ENCODE measurements at regions not wholly inside any gene's neighbourhood (a gene's known extent, or its start where the extent isn't known, plus 50 kb on each side); places are given as distances from the start of the nearest gene placed in this dataset.

DNA sequence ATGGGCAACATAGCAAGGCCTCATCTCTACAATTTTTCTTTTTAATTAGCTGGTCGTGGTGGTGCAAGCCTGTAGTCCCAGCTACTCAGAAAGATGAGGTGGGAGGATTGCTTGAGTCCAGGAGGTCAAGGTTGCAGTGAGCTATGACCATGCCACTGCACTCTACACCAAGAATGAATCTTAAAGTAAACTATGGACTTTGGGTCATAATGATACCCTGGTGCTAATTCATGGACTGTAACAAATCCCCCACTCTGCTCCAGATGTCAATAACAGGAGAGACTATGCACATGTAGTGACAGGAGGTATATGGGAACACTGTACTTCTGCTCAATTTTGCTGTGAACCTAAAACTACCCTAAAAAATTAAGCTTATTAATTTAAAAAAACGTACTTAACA lies 155.4 kb downstream of the CEMIP2 start:
- Histone ChIP-seq H3K27ac (no peak overlapping the region), H3K36me3 (no peaks in the 10 kb centered on the region), H3K4me3 (no peak overlapping the region), H3K27me3 (no peaks in the 10 kb centered on the region), H3K9me3 (no peaks in the 10 kb centered on the region), H3K4me1 (no peaks in the 10 kb centered on the region)
- TF ChIP-seq POLR2A (IDR thresholded peaks at IDR 0.05) = no peak
- TF ChIP-seq, protein P1, sequence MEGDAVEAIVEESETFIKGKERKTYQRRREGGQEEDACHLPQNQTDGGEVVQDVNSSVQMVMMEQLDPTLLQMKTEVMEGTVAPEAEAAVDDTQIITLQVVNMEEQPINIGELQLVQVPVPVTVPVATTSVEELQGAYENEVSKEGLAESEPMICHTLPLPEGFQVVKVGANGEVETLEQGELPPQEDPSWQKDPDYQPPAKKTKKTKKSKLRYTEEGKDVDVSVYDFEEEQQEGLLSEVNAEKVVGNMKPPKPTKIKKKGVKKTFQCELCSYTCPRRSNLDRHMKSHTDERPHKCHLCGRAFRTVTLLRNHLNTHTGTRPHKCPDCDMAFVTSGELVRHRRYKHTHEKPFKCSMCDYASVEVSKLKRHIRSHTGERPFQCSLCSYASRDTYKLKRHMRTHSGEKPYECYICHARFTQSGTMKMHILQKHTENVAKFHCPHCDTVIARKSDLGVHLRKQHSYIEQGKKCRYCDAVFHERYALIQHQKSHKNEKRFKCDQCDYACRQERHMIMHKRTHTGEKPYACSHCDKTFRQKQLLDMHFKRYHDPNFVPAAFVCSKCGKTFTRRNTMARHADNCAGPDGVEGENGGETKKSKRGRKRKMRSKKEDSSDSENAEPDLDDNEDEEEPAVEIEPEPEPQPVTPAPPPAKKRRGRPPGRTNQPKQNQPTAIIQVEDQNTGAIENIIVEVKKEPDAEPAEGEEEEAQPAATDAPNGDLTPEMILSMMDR (IDR thresholded peaks at IDR 0.05) = no peak
- DNase-seq = no peak

DNA sequence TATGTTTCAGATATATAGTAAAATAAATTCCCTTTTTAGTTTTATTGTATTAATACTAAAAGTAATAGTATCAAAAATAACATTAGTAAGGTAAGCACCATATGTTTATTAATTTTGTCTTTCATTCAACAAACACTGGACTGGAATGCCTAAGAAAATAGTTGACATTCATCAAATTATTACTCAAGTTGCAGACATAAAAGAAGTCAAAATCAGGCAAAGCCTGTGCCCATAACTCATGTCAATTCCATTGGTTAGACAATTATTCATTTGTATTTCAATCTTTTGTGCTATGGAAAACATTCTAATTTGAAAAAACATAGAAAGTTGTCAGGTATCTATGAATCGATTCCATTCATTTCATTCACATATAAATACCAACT lies 158.9 kb downstream of the CEMIP2 start:
- DNase-seq = no peak
- Histone ChIP-seq H3K27ac (no peak overlapping the region), H3K4me3 (no peak overlapping the region), H3K36me3 (no peaks in the 10 kb centered on the region), H3K27me3 (no peaks in the 10 kb centered on the region), H3K4me1 (no peaks in the 10 kb centered on the region), H3K9me3 (no peaks in the 10 kb centered on the region)
- no peak for TF ChIP-seq POLR2A (IDR thresholded peaks at IDR 0.05)
- TF ChIP-seq, protein P1 (IDR thresholded peaks at IDR 0.05) = no peak

DNA sequence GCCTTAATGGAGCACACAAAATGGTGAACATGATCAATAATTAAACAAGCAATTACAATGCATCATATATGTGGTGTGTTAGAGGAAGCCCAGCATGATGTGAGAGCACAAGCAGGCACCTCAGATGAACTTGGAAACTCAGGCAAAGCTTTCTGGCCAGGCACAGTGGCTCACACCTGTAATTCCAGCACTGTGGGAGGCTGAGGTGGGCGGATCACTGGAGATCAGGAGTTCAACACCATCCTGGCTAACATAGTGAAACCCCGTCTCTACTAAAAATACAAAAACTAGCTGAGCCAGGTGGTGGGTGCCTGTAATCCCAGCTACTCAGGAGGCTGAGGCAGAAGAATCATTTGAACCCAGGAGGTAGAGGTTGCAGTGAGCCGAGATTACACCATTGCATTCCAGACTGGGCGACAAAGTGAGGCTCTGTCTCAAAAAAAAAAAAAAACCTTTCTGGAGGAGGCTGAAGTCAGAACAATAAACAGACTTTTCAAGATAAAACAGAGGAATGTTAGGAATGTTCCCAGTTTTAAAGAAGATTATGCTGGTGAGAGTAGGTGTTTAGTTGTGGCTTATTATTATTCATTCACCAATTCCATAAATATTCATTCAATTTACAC lies 159.4 kb downstream of the CEMIP2 start:
- no peak for TF ChIP-seq POLR2A (IDR thresholded peaks at IDR 0.05)
- TF ChIP-seq, protein P1 (IDR thresholded peaks at IDR 0.05) = no peak
- Histone ChIP-seq H3K27me3 (no peaks in the 10 kb centered on the region), H3K4me3 (no peak overlapping the region), H3K27ac (no peak overlapping the region), H3K9me3 (no peaks in the 10 kb centered on the region), H3K36me3 (no peaks in the 10 kb centered on the region), H3K4me1 (no peaks in the 10 kb centered on the region)
- no peak for DNase-seq

DNA sequence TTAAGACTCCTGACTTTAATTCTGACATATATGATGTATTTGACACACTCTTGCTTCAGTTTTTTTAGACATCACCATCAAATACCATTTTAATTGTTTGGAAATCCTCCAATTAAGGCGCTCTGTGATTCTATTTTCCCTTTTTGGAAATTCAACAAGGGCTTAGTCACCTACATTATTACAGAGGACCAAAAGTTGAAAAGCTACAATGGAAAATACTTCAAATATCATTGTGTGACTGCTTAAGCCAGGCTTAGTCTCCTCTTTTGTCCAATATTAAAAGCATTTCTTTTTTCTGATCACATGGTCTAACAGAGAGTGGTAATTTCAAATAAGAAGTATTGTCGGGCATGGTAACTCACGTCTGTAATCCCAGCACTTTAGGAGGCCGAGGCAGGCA lies 160.3 kb downstream of the CEMIP2 start:
- Histone ChIP-seq H3K4me3 (no peak overlapping the region), H3K4me1 (no peaks in the 10 kb centered on the region), H3K9me3 (no peaks in the 10 kb centered on the region), H3K27ac (no peak overlapping the region), H3K27me3 (no peaks in the 10 kb centered on the region), H3K36me3 (no peaks in the 10 kb centered on the region)
- TF ChIP-seq, protein P1 (IDR thresholded peaks at IDR 0.05) = no peak
- no peak for TF ChIP-seq POLR2A (IDR thresholded peaks at IDR 0.05)
- DNase-seq = no peak

DNA sequence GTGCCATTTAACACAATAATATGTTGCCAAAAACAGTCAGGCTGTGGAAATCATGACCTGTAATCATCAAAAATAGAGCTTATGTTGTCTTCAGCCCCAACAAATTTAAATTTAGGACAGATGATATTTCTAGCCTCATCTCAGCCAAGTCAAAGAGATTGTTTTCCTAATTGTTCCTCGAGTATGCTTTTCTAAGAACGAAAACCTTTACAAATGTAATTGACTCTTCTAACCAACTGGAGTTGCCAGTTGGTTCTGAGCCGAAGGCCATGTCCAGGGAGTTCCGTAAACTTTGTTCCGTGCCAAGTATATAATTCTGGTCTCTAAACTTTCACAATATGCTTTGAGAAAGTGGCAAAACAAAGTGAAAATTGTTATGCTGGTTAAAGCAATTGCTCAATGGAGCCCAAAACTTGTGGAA lies 160.8 kb downstream of the CEMIP2 start:
- no peak overlapping the region for H3K4me3 ChIP-seq
- no peak for DNase-seq
- H3K27me3 ChIP-seq = no peaks in the 10 kb centered on the region
- no peaks in the 10 kb centered on the region for H3K9me3 ChIP-seq
- no peak for TF ChIP-seq POLR2A (IDR thresholded peaks at IDR 0.05)
- TF ChIP-seq, protein P1 (IDR thresholded peaks at IDR 0.05) = no peak
- H3K27ac ChIP-seq = no peak overlapping the region
- no peaks in the 10 kb centered on the region for H3K4me1 ChIP-seq
- H3K36me3 ChIP-seq = no peaks in the 10 kb centered on the region

All from Peyer's patch (tissue), 4 donors.